Hematopoietic multipotent progenitor cell (in vitro differentiated cells): ENCODE measurements at regions not wholly inside any gene's neighbourhood (a gene's known extent, or its start where the extent isn't known, plus 50 kb on each side); places are given as distances from the start of the nearest gene placed in this dataset.
"Not testable (repeated sequence)": the region's sequence is repeated elsewhere in the genome, so short reads cannot be mapped to it uniquely, and the experiment has no call there.

Source experiments
- DNase-seq, 3 donors: peaks; one replicate each; pipeline ENCODE4 v3.0.0-alpha.2; 2011 to 2015; ENCODE audit warnings: low read depth in 2 of 3, low spot score in 2 of 3

- DNase-seq, result no peak
Measured at GRCh38 chr2:191476901-191477300, 201.0 kb upstream of the NABP1 start.

- DNase-seq, result no peak
Measured at GRCh38 chr2:191478799-191479679, 198.9 kb upstream of the NABP1 start.

- DNase-seq, result peak in 2 of 3 donors; percentile 5 to 7
Measured at GRCh38 chr2:191479680-191480023, 198.3 kb upstream of the NABP1 start.

- no peak for DNase-seq
Measured at GRCh38 chr2:191481305-191482070, 196.4 kb upstream of the NABP1 start.

GRCh38 chr2:191483117-191483516, 194.8 kb upstream of the NABP1 start:
- DNase-seq, result no peak

- DNase-seq, result no peak
Measured at GRCh38 chr2:191486584-191487320, 191.2 kb upstream of the NABP1 start.

- no peak for DNase-seq
Measured at GRCh38 chr2:191488135-191488534, 189.8 kb upstream of the NABP1 start.

- DNase-seq, result no peak
Measured at GRCh38 chr2:191489177-191489576, 188.8 kb upstream of the NABP1 start.

GRCh38 chr2:191496838-191497237, 181.1 kb upstream of the NABP1 start:
- no peak for DNase-seq

- no peak for DNase-seq
Measured at GRCh38 chr2:191497822-191498221, 180.1 kb upstream of the NABP1 start.

GRCh38 chr2:191499050-191499449, 178.9 kb upstream of the NABP1 start:
- DNase-seq, result no peak

- no peak for DNase-seq
Measured at GRCh38 chr2:191499874-191500565, 177.9 kb upstream of the NABP1 start.

GRCh38 chr2:191500566-191500883, 177.4 kb upstream of the NABP1 start:
- DNase-seq, result no peak

GRCh38 chr2:191500884-191501560, 176.9 kb upstream of the NABP1 start:
- DNase-seq, result no peak

- peak in 1 of 3 donors; percentile 21 for DNase-seq
Measured at GRCh38 chr2:191501561-191502168, 176.3 kb upstream of the NABP1 start.

- DNase-seq, result no peak
Measured at GRCh38 chr2:191506515-191506914, 171.4 kb upstream of the NABP1 start.

- DNase-seq, result not testable (repeated sequence)
Measured at GRCh38 chr2:191507252-191507853, 170.6 kb upstream of the NABP1 start.

GRCh38 chr2:191508738-191509137, 169.2 kb upstream of the NABP1 start:
- DNase-seq, result no peak

GRCh38 chr2:191512216-191512835, 165.6 kb upstream of the NABP1 start:
- DNase-seq, result no peak
